AG10803 (cell line): ENCODE measurements at regions not wholly inside any gene's neighbourhood (a gene's known extent, or its start where the extent isn't known, plus 50 kb on each side); places are given as distances from the start of the nearest gene placed in this dataset.

Experiments
- DNase-seq: peaks from one replicate; pipeline ENCODE4 v3.0.0; 2010; ENCODE audit warnings: low read depth
- H3K4me3 ChIP-seq: 2 replicates; pipeline ENCODE4 v1.5.1; 2011; ENCODE audit warnings: mild to moderate bottlenecking, low read length, control low read depth
- CTCF ChIP-seq: conservative IDR thresholded peaks from 2 replicates; pipeline ENCODE4 v1.5.1; 2011; ENCODE audit warnings: mild to moderate bottlenecking, low read length, control low read depth, inconsistent platforms

- TF ChIP-seq CTCF = no peak
- DNase-seq = no peak
- no peak overlapping the region for H3K4me3 ChIP-seq
These were observed 245.9 kb upstream of the PIK3R1 start for GRCh38 chr5:67969631-67970030.

DNA sequence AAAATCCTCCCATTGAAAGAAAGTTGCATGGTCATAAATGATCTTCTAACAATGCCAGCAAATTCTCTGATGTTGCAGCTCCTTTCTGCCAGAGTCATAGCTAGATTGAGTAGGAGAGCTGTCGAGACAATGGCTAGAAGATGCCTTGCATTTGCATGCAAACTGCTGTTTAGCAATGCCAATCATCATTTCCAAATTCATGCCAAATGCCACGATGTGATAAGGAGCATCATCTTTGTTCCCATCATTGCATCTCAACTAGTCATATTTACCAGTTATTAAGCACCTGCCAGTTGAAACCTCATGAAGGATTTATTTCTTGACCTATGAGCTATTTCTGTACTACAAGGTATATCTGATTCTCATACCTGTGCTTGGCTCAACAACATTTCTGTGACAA is 246.4 kb upstream of the PIK3R1 start:
- no peak for DNase-seq
- no peak for TF ChIP-seq CTCF

DNA sequence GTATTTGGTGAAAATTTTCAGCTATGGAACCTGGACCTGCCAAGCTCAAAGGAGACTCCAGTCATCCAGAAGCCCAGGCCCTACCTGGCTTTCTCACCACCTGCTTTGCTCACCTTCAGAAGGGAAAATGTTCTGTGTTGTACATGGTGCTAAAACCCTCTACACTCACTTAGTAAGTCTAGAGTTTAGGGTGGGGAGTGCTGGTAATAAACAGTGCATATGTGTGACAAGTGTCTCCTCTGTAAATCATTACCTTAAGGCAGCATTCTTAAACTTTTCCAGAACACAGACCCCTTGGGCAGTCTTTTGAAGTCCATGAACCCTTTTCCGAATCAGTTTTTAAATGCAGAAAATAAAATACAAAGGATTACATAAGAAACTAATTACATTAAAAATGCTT is 248.8 kb upstream of the PIK3R1 start:
- TF ChIP-seq CTCF = no peak
- H3K4me3 ChIP-seq = no peak overlapping the region
- DNase-seq = no peak

More for the DNA sequence above, 246.4 kb upstream of the PIK3R1 start:
- no peak overlapping the region for H3K4me3 ChIP-seq

DNA sequence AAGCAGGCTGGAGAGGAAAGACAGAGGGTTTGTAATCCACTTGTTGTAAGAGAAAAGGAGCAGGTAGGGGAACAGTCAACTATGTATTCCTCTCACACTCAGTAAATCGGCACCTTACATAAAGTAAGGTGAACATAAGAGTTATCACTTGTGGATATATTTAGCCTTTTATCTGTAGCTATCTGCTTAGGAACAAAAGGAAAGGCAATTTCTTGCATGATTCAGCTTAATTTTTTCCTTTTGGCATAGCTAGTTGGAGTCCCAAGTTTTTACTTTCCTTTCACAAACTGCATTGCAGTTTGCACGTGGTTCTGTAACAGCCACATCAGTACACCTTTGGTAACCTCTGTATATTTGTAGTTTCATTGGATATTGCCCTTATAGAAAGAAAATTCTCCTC is 250.9 kb upstream of the PIK3R1 start:
- H3K4me3 ChIP-seq = no peak overlapping the region
- no peak for DNase-seq
- no peak for TF ChIP-seq CTCF

DNA sequence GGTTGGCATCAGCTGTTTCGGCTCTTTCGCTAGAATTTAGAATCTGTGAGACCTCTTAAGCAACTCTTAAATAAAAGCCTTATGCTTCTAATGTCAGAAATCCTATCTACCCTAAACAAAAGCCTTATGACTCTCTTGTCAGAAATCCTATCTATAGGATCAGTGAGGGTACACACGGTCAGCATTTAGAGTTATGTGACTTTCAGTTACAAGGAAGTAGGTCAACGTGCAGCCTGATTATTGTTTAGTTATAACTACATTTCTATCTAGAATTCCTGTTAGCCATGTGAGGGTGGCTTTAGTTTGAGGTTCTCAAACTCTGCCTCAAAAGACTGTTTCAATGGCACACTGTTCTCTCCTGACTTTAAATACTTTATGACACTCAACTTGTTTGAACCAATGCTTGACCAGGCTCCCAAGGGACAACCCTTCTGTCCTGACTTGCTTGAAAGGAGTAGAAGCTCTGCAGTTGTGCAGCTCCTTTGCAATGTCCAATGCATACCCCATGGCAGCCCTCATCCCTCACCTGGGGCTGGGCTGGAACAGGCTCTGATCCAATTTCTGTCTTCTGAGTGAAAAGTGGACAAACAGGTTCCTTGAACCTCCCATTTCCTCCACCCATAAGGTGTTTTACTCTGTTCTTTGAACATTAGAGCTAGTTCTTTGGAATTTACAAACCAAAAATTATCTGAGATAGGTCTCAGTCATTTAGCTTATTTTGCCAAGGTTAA is 251.6 kb upstream of the PIK3R1 start:
- no peak for DNase-seq
- TF ChIP-seq CTCF = no peak
- no peak overlapping the region for H3K4me3 ChIP-seq

DNA sequence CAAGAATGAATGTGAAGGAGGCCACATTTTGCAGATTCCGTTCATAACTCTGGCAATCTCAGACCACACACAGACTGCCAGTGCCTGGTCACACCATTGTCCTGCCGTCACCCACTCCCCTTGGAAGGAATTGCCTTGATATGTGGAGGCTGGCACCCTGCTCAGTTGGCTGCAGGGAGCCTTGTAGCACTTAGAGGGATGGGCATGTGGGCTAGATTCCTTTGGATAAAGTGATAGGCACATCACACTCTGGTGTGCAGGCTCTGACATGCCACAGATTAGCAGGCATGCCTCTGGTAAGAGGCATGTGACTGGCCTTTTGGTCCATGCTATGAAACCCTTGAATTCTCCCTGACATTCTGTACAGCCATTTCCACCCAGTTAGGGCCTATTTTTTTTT is 254.6 kb upstream of the PIK3R1 start:
- no peak overlapping the region for H3K4me3 ChIP-seq
- TF ChIP-seq CTCF = no peak
- no peak for DNase-seq

DNA sequence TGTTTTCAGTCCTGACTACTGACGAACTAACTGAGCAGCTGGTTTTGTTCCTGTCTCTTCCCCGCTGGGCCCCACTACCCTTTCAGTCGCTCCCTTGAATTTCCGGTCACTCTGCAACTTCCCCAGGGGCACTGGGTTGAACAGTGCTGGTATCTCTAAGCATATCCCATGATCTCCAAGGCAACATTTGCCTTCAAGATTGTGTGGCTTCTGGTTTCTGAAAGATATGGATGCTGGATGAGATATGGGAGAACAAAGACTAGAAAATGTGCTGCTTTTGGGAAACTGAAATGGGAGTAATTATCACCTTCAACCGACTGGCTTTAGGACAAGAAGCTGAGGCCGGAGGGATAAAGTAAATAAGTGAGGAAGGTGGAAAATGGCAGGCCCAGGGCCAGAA is 258.2 kb upstream of the PIK3R1 start:
- no peak overlapping the region for H3K4me3 ChIP-seq
- no peak for DNase-seq
- no peak for TF ChIP-seq CTCF
